ENCODE measurements at regions not wholly inside any gene's neighbourhood (a gene's known extent, or its start where the extent isn't known, plus 50 kb on each side); places are given as distances from the start of the nearest gene placed in this dataset.
"Not testable (repeated sequence)": the region's sequence is repeated elsewhere in the genome, so short reads cannot be mapped to it uniquely, and the experiment has no call there.

DNA sequence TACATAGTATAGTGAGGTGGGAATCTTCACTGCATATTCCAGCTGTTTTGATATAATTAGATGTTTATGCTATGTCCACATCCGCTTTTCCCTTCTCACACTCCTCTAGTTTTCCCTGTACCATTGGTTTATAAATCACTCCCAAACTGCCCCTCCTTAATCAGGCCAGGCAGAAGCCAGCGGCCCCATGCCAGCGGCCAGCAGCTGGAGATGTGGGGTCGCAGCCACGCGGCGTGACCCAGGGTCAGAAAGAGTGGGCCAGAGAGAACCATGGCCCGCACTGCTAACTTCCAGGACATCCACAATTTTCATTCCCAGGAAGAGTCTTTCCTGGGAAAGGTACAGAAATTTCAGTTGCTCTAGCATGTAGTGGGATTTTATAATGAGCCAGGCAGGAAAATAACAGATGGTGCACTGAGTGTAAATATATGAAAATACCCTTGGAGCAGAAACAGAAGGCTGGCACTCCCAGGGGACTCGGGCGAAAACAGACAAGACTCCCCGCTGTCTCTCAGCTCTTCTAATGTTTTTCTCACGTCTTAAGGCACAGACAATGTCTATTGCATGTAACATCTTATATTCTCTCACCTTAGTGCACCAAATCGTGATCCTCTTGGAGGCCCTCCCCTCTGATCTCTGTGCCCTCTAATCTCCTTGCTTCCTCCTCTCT is 145.9 kb upstream of the ZFP42 start:
- no peak for DNase-seq

DNA sequence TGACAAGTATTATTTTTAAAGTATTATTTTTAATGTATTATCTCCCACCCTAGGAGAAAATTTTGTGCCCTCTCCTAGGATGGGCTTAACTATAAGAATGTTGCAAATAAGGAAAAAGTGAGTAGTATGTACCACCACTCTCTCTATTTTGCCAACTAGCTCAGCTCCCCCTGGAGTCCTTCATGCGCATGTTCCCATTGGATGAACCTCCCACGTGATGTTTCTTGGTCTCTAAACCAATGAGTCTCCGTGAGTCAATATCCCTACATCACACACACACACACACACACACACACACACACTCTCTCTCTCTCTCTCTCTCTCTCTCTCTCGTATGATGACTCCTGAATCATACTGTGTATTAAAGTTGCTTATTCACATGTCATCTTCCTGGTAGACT is 129.7 kb upstream of the ZFP42 start:
- DNase-seq = no peak

DNA sequence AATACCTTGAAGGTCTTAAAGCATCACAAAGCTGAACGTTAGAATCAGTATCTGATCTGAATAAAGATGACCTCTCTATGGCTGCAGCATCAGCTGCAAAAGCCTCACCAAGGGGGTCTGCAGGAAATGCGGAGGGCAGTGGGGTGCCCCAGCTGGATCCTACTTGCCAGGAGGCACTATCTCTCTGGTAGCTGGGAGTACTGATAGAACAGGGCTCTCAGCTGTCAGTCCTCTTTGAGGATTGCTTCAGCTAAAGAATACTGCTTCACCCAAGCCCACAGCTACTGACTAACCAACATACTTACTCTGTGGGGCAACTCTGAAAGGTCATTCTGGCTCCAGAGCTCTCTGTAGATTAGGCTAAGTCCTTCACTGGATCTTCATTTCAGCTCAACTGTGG is 112.5 kb upstream of the ZFP42 start:
- no peak for DNase-seq

DNA sequence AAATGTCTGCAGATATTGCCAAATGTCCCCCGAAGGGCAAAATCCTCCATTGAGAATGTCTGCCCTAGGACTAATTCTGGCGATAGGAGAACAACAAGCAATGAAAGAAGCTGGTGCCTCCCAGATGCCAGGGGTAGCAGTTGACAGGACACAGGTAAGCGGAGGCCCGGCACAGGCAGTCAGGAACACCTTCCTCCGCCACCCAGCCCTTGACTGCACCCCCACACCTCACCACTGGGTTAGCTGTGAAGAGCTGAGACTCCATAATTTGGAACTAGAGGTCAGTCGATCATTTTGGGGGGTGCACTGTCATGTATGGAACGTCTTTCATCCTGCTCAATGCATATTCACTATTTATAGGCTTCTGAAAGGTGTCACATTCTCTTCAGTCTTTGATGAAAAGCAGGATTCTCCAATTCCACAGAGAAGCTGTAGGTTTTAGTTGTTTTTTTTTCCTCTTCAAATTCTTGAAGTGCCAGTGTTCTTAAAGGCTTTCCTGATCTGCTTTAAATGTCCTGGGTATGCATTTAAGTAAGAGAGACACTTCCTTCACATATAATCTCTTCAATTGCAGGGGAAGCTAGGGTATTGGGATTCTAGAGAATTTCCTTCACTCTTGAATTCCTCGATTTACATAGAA is 111.6 kb upstream of the ZFP42 start:
- DNase-seq = no peak

DNA sequence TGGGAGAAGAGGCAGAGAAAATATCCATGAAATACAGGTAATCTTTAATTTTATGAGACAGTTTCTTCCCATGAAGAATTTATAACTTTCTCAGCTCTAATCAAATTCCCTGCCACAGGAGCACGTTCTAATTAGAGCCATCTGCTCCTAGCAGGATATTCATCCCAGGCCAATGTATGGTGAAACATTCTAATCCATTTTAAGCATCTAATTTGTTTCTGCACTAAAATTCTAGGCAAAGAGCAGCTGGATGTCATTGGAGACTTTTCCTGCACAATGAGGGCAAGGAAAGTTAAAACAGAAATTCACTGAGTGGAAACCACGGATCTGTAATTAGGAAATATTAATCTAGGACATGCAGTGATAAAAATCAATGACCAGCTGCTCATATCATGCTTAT is 107.7 kb upstream of the ZFP42 start:
- DNase-seq = no peak

DNA sequence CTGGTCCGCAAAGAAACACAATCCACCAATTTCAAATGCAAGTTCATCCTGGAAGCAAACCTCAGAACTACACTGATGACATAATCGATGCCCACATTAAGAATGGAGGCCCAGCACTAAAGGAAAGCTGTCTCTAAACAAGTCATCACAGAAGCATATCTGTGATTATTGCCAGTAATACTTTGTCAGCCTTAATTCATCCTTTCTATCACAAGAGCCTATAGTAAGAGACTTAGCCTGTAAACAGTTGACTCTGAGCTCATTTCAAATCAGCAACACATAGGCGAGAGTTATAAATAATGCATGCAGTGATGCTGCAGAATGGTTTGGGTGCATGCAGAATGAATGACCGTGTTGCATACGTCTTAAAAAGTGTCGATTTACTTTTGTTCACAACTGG is 105.9 kb upstream of the ZFP42 start:
- DNase-seq = no peak

DNA sequence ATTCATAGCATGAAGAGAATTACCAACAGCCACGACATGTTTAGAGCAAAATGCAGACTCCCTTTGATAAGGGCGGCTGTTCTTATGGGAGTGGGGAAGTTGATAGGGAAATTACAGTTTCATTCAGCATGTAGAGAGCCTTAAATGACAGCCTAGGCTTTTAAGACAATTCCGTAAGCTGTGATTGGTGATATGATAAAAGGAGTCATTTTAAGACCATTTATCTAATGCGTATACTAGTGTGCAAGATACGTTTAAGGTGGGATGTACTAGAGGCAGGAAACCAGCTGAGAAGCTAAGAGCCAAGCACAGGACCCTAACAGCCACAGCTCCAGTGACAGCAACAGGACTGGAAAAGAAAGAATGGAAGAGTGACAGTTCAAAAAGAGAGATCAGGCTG is 102.2 kb upstream of the ZFP42 start:
- DNase-seq = no peak

DNA sequence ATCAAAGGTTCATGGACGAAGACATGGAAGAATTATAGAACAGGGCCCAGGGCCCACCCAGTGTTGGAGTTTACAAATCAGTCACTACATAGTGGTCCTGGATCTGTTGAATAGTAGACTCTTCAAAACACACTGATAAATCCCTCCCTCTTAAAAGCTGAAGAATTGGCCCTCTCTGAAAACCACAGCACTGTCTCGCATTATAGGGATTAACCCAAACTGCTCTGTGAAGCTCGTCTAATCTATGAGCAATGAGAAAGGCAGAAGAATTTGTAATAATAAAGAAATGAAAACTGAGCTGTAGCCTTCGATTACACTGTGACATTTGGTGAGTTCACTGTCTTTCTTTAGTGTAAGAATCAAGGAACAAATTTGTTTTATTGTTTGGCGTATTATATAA is 92.5 kb upstream of the ZFP42 start:
- DNase-seq = no peak

DNA sequence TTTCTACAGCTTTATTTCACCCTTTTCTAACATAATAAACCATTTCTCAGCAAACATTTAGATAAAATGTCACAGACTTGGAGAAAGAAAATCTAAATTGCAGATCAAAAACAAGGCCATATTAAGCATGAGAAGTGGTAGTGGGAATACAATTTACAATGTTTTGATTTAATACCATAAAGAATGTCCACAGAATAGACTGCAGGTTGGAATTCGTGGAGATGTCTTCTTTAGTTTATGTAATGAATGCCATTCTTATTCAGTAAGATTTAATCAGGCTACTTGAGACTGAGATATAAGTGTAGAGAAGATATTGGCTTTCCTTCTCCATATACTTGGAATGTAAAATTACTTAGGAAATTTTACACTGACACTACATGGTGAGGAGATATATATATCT is 91.9 kb upstream of the ZFP42 start:
- DNase-seq = no peak

DNA sequence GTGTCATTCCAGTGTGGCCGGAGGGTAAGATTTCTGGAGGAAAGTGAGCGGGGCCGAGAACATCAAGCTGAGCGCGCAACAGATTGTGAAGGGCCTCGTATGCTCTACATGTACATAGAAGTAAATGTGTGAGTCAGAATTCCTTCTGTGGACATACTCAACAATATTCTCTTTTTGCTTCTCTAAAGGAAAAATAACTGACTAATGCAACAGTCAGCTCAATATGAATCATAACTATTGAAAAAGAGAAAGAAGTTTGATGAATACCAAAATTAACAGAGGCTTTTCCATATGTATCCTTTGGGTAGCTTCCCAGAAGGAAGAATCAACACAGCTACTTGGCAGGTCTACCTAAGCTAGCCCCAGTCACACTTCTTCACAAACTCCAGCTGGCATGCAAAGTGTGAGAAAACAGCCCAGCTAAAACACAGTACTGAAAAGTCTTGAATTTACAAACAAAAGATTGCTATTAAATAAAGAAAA is 87.5 kb upstream of the ZFP42 start:
- no peak for DNase-seq

DNA sequence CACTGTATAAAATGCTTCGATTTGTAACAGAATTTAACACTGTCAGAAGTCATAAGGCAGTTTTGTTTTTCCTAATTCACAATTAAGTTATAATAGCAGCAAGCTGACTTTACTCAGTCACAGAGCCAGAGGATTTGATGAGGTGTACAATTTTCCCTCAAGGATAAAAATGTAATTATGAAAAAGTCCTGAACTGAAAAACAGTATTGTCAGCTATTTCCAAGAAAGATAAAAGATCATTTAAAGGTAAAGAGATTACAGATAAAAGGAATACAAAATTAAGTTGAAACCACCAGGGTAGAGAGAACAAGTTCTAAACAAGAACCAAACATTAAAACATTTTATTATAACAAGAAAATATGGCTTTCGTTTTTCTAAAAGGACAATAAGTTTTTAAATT is 86.8 kb upstream of the ZFP42 start:
- DNase-seq = no peak

DNA sequence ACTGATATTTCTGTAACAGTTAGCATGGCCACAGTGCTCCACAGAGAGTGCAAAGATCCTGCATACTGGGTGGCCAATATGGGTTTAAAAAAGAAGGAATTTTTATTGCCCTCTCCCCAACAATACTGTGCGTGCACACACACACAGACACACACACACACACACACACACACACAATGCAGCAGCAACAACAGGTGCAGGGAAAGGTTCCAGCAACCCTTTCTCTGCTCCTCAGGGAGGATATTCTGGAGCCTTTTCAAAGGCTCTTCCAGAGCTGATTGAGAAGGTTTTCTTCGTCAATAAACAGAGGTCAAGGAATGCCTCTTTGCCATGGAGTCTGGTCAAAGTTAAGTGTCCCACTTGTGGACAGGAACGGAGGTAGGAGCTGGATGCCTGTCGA is 84.8 kb upstream of the ZFP42 start:
- no peak for DNase-seq

DNA sequence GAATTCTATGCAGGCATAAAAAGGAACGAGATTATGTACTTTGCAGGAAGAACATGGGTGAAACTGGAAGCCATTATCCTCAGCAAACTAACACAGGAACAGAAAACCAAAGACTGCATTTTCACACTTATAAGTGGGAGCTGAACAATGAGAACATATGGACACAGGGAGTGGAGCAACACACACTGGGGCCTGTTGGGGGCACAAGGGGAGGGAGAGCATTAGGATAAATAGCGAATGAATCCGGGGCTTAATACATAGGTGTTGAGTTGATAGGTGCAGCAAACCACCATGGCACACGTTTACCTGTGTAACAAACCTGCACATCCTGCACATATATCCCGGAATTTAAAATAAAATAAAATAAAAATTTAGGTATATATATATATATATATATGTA is 80.2 kb upstream of the ZFP42 start:
- DNase-seq = not testable (repeated sequence)

DNA sequence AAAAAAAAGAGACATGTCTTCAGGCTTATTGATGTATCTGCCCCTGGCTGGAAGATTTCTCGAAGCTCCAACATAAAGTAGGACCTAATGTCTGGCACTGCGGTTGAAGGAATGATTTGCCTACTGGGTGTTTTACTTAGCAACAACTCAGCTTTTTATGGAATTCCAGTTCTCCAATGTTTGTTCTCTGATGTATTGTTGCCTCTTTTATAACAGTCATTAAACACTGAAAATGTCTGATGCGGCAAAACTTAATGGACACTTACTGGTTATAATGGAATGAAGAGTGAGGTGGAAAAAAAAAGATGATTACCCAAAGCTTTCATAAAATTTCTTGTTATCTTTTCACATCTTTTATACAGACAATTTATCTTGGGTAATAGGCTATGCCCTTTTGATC is 75.6 kb upstream of the ZFP42 start:
- no peak for DNase-seq

DNA sequence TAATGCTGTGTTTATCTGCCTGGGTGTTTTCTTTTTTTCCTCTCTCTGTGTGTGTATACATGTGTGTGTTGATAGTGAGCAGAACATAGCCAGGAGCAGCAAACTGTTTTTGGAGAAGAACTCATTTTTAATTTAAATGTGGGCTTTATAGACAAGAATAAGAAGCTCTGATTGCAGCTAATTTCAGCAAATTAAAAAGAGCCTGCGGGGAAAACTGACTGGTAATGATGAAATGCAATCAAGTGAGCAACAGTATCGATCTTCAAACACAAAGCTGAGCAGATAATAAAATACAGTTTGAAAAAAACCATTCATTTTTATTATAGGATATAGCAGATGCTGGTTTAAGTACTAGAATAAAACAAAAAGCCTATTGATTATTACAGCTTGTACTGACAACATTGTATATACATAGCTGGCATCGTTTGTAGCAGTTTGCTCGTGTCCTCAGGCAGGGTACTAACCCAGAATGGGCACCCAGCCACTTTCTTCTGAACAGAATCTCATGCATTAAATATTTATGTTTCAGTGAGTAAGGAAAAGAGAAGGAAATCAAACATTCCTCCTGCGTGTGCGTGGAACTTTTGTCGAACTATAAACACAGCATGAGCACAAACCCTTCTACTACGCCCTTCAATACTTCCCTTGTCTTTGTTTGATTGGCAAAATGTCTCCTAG is 73.5 kb upstream of the ZFP42 start:
- DNase-seq = no peak

DNA sequence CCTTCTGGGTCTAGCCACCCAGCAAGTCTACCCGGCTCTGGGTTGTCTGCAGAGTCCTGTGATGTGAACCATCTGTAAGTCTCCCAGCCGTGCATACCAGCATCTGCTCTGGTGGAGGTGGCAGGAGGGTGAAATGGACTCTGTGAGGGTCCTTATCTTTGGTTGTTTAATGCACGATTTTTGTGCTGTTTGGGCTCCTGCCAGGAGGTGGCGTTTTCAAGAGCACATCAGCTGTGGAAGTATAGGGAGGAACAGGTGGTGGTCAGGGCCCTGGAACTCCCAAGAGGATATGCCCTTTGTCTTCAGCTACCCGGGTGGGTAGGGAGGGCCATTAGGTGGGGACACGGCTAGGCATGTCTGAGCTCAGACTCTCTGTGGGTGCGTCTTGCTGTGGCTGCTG is 66.5 kb upstream of the ZFP42 start:
- no peak for DNase-seq

DNA sequence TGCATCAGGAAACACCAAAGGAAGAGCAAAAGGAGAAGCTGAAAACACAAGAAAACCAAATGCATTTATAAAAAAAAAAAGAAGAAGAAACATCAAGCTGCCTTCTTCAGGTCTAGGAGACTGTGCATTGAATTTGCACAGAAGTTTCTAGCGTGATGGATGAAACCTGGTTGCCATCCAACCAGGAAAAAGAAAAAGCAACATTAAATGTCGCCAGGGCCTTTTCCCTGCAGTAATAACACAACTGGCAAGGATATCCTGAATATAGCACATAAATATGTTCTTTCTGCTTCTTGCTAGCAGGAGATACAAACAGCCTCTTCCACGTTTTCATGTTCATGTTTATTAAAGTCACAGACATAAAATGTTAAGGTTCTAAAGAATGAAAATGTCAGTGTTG is 60.8 kb upstream of the ZFP42 start:
- DNase-seq = no peak

DNA sequence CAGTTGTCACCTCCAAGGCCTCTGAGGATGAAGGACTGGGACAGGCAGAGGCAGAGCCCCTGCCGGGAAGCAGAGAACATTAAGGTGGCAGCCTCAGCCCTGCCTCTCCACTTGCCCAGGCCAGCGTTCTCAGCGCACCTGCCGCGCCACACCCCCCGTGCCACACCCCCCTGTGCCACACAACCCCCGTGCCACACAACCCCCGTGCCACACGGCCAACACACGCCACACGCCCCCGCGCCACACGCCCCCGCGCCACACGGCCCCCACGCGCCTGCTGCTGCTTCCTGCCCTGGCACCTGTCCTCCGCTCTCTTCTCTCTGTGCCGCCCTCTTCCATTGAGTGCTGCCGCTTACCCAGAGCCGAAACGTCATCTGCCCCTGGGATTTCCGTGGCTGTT is 58.0 kb upstream of the ZFP42 start:
- DNase-seq = no peak

DNA sequence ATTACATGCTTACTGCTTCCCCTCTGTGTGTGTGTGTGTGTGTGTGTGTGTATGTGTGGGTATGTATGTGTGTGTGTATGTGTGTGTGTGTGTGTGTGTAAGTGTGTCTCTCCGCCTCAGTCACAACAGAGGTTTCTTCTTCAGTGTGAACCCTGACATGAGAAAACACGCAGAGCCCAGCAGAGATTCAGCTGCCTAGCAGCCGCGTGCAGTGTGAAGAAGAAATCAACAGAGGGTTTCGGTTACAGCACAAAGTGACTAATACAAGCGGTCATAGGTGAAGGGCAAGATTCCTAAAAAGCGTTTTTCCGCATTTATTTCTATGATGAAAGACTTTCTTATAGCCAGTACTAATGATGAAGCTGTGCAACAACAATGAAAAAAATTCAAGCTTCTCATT is 55.3 kb upstream of the ZFP42 start:
- no peak for DNase-seq

DNA sequence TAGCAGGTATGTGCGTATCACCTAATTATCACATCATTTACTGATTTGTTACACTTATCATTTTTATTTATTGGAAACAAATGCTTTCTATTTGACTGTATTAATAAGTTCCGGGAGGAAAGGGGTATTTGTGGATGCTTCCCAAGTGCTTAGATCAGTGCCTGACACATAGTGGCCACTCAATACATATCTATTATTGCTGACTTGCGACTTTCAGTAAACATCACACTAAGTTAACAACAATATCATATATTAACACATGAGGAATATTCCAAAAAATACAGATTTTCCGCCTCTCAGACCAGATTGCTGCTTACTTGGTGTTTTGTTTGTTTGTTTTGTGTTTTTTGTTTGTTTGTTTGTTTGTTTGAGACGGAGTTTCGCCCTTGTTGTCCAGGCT is 52.6 kb upstream of the ZFP42 start:
- DNase-seq = no peak

DNA sequence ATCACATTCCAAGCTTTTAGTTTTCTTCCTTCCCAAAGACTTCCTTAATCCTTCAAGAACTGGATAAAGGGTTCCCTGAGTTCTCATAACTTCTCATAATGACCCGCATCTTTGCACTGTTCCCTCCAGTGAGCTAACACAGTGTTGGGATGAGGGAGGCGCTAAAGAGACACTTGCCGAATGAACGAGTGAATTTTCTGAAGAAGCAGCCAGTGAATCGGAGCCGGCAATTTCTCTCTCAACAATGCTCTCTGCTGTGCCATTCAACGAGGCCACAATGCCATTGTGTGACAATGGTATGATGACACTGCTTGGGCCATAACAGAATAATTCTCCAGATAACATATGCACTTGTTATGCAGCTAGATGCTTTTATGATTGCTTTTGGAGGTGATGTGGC is 51.4 kb upstream of the ZFP42 start:
- DNase-seq = no peak

Measured in RPMI8226 (cell line).